ENCODE measurements at regions not wholly inside any gene's neighbourhood (a gene's known extent, or its start where the extent isn't known, plus 50 kb on each side); places are given as distances from the start of the nearest gene placed in this dataset.

- H3K9me2 ChIP-seq (replicated peaks; ENCODE audit: low read length) = no peaks in the 10 kb centered on the region
- no peaks in the 10 kb centered on the region for H3K9me3 ChIP-seq (ENCODE audit: low read length)
- CTCF ChIA-PET = no interaction called here
- H3K27me3 ChIP-seq (ENCODE audit: low read length) = peaks cover 8% of the 10 kb centered on the region
- no peak for ATAC-seq
- H2AFZ ChIP-seq (ENCODE audit: low read length) = no peak overlapping the region
- TF ChIP-seq CTCF (conservative IDR thresholded peaks at IDR 0.05; ENCODE audit: low read depth, low read length) (no peak), EZH2phosphoT487 (IDR thresholded peaks at IDR 0.05; ENCODE audit: borderline replicate concordance, low read length) (no peak)
- H3K36me3 ChIP-seq (ENCODE audit: low read depth, low read length) = no peaks in the 10 kb centered on the region
- H4K20me1 ChIP-seq (ENCODE audit: low read length) = no peaks in the 10 kb centered on the region
- H3K4me1 ChIP-seq (ENCODE audit: insufficient read depth, low read length) = no peaks in the 10 kb centered on the region
- intact Hi-C loops (cut with micrococcal nuclease) = no loop called here
- no peak for DNase-seq
- no peak overlapping the region for H3K4me2 ChIP-seq (ENCODE audit: low read length)
- no peaks in the 10 kb centered on the region for H3F3A ChIP-seq (ENCODE audit: low read length, unreplicated experiment)
- no peak overlapping the region for H3K27ac ChIP-seq (ENCODE audit: low read length)
- no TSS peak for BruUV-seq (replicated peaks)
- POLR2A ChIA-PET (ENCODE audit: unreplicated experiment) = no interaction called here
- H3K4me3 ChIP-seq (ENCODE audit: low read length) = no peak overlapping the region
- H3K9ac ChIP-seq (ENCODE audit: low read length) = no peak overlapping the region
- no peaks in the 10 kb centered on the region for H3K79me2 ChIP-seq (ENCODE audit: low read length)
Measured at GRCh38 chr2:176675271-176675949, 406.2 kb downstream of the MTX2 start.

- no TSS peak for BruUV-seq (replicated peaks)
- ATAC-seq = no peak
- CTCF ChIA-PET = no interaction called here
- H3K79me2 ChIP-seq (ENCODE audit: low read length) = no peaks in the 10 kb centered on the region
- H3K4me1 ChIP-seq (ENCODE audit: insufficient read depth, low read length) = no peaks in the 10 kb centered on the region
- no peak overlapping the region for H3K4me2 ChIP-seq (ENCODE audit: low read length)
- no peak overlapping the region for H3K27ac ChIP-seq (ENCODE audit: low read length)
- H3K9ac ChIP-seq (ENCODE audit: low read length) = no peak overlapping the region
- no peaks in the 10 kb centered on the region for H3K9me3 ChIP-seq (ENCODE audit: low read length)
- no peaks in the 10 kb centered on the region for H3K36me3 ChIP-seq (ENCODE audit: low read depth, low read length)
- peaks cover 28% of the 10 kb centered on the region for H3K27me3 ChIP-seq (ENCODE audit: low read length)
- no peaks in the 10 kb centered on the region for H3K9me2 ChIP-seq (replicated peaks; ENCODE audit: low read length)
- H3K4me3 ChIP-seq (ENCODE audit: low read length) = no peak overlapping the region
- POLR2A ChIA-PET (ENCODE audit: unreplicated experiment) = no interaction called here
- no peaks in the 10 kb centered on the region for H3F3A ChIP-seq (ENCODE audit: low read length, unreplicated experiment)
- no peaks in the 10 kb centered on the region for H4K20me1 ChIP-seq (ENCODE audit: low read length)
- DNase-seq = no peak
- intact Hi-C loops (cut with micrococcal nuclease) = no loop called here
- TF ChIP-seq EZH2phosphoT487 (IDR thresholded peaks at IDR 0.05; ENCODE audit: borderline replicate concordance, low read length) = no peak
- TF ChIP-seq EZH2 (IDR thresholded peaks at IDR 0.05; ENCODE audit: low read length, unreplicated experiment) = no peak
- no peak for TF ChIP-seq CTCF (conservative IDR thresholded peaks at IDR 0.05; ENCODE audit: low read depth, low read length)
- H2AFZ ChIP-seq (ENCODE audit: low read length) = no peak overlapping the region
Measured at GRCh38 chr2:176677746-176678265, 408.6 kb downstream of the MTX2 start.

- no TSS peak for BruUV-seq (replicated peaks)
- H3K9me3 ChIP-seq (ENCODE audit: low read length) = no peaks in the 10 kb centered on the region
- H3K27me3 ChIP-seq (ENCODE audit: low read length) = peaks cover 36% of the 10 kb centered on the region
- ChIA-PET CTCF (no interaction called here), POLR2A (ENCODE audit: unreplicated experiment) (no interaction called here)
- no peaks in the 10 kb centered on the region for H4K20me1 ChIP-seq (ENCODE audit: low read length)
- H2AFZ ChIP-seq (ENCODE audit: low read length) = no peak overlapping the region
- no peaks in the 10 kb centered on the region for H3K4me1 ChIP-seq (ENCODE audit: insufficient read depth, low read length)
- H3K9me2 ChIP-seq (replicated peaks; ENCODE audit: low read length) = no peaks in the 10 kb centered on the region
- no peak for DNase-seq
- no peaks in the 10 kb centered on the region for H3K79me2 ChIP-seq (ENCODE audit: low read length)
- no peak overlapping the region for H3K4me2 ChIP-seq (ENCODE audit: low read length)
- no peaks in the 10 kb centered on the region for H3K36me3 ChIP-seq (ENCODE audit: low read depth, low read length)
- no peaks in the 10 kb centered on the region for H3F3A ChIP-seq (ENCODE audit: low read length, unreplicated experiment)
- no peak for ATAC-seq
- H3K9ac ChIP-seq (ENCODE audit: low read length) = no peak overlapping the region
- H3K27ac ChIP-seq (ENCODE audit: low read length) = no peak overlapping the region
- H3K4me3 ChIP-seq (ENCODE audit: low read length) = no peak overlapping the region
- no peak for TF ChIP-seq EZH2phosphoT487 (IDR thresholded peaks at IDR 0.05; ENCODE audit: borderline replicate concordance, low read length)
- no peak for TF ChIP-seq CTCF (conservative IDR thresholded peaks at IDR 0.05; ENCODE audit: low read depth, low read length)
- TF ChIP-seq EZH2 (IDR thresholded peaks at IDR 0.05; ENCODE audit: low read length, unreplicated experiment) = no peak
- intact Hi-C loops (cut with micrococcal nuclease) = no loop called here
Measured at GRCh38 chr2:176678571-176678970, 409.3 kb downstream of the MTX2 start.
